GM19468 (cell line): ENCODE measurements at regions not wholly inside any gene's neighbourhood (a gene's known extent, or its start where the extent isn't known, plus 50 kb on each side); places are given as distances from the start of the nearest gene placed in this dataset.

Experiments used
- ATAC-seq: cut with Tn5 transposase; IDR thresholded peaks from one replicate; pipeline ENCODE4 v1.9.1; 2021; ENCODE audit warnings: mild to moderate bottlenecking, moderate library complexity, moderate number of reproducible peaks; ENCODE audit not compliant: unreplicated experiment; ENCODE audit errors: extremely low read depth

- no peak for ATAC-seq
Observed at GRCh38 chr3:56879436-56880215, 77.9 kb upstream of the ARHGEF3 start.

GRCh38 chr3:56878074-56878473, 76.3 kb upstream of the ARHGEF3 start:
- ATAC-seq, result no peak

- no peak for ATAC-seq
Observed at GRCh38 chr3:56876916-56877315, 75.2 kb upstream of the ARHGEF3 start.

GRCh38 chr3:56874269-56874668, 72.5 kb upstream of the ARHGEF3 start:
- no peak for ATAC-seq

GRCh38 chr3:56870436-56870835, 68.7 kb upstream of the ARHGEF3 start:
- no peak for ATAC-seq

GRCh38 chr3:56869157-56869889, 67.6 kb upstream of the ARHGEF3 start:
- no peak for ATAC-seq

- ATAC-seq, result no peak
Observed at GRCh38 chr3:56868706-56869105, 67.0 kb upstream of the ARHGEF3 start.

- no peak for ATAC-seq
Observed at GRCh38 chr3:56867671-56868070, 65.9 kb upstream of the ARHGEF3 start.

- ATAC-seq, result no peak
Observed at GRCh38 chr3:56864918-56865524, 63.3 kb upstream of the ARHGEF3 start.

GRCh38 chr3:56864090-56864489, 62.3 kb upstream of the ARHGEF3 start:
- no peak for ATAC-seq

GRCh38 chr3:56862352-56863062, 60.8 kb upstream of the ARHGEF3 start:
- ATAC-seq, result no peak

- ATAC-seq, result no peak
Observed at GRCh38 chr3:56861511-56861910, 59.8 kb upstream of the ARHGEF3 start.

GRCh38 chr3:56860939-56861338, 59.2 kb upstream of the ARHGEF3 start:
- no peak for ATAC-seq

GRCh38 chr3:56860351-56860750, 58.6 kb upstream of the ARHGEF3 start:
- ATAC-seq, result no peak

GRCh38 chr3:56858331-56858730, 56.6 kb upstream of the ARHGEF3 start:
- ATAC-seq, result no peak

GRCh38 chr3:56857178-56857577, 55.4 kb upstream of the ARHGEF3 start:
- ATAC-seq, result no peak

- ATAC-seq, result no peak
Observed at GRCh38 chr3:56856752-56857151, 55.0 kb upstream of the ARHGEF3 start.

- no peak for ATAC-seq
Observed at GRCh38 chr3:56855856-56856512, 54.2 kb upstream of the ARHGEF3 start.

GRCh38 chr3:56854856-56855611, 53.3 kb upstream of the ARHGEF3 start:
- no peak for ATAC-seq
